HG03025 (cell line): ENCODE measurements at regions not wholly inside any gene's neighbourhood (a gene's known extent, or its start where the extent isn't known, plus 50 kb on each side); places are given as distances from the start of the nearest gene placed in this dataset.

Experiments
- ATAC-seq: cut with Tn5 transposase; IDR thresholded peaks from one replicate; pipeline ENCODE4 v1.9.1; 2021; ENCODE audit warnings: mild to moderate bottlenecking, moderate library complexity; ENCODE audit not compliant: unreplicated experiment, low FRiP score

DNA sequence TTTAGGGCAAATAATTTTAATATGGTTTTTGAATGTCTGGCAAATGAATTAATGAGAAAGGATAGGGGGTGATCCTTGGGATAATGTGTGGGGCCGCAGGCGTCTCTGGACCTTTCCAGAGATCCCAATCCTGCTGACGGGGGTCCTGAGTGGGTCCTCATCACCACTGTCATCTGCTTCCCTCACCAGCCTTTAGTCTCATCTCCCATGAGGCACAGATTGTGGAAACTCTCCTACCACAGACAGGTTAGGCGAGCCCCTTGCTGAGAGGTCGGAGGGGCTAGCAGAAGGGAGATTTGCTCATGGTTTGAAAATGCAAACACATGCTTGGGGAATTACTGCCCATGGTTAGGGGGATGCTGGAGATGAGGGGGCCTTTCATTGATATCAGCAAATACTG is 484.6 kb downstream of the RPS24 start:
- no peak for ATAC-seq

- no peak for ATAC-seq
Measured at GRCh38 chr10:78520737-78521430, 487.2 kb downstream of the RPS24 start.

- no peak for ATAC-seq
Measured at GRCh38 chr10:78523453-78523852, 489.8 kb downstream of the RPS24 start.

DNA sequence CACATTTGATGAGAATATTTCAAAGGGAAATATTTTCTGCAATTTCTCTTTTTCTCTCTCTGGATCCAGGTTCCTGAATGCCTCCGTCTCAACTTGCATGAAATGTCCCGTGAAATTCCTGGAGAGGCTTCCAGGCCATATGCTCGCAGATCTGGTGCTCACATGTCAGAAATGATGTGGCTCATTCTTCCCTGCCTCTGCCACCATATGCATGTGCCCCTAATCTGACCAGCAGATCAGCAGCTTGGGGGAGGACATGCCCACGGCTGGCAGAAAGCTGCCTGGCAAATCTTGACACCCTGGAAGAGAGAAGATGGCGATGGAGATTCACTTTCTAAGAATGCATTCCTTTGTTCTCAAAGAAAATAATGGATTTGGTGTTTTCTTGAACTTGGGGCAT is 490.7 kb downstream of the RPS24 start:
- no peak for ATAC-seq

- ATAC-seq: no peak
Measured at GRCh38 chr10:78524941-78525340, 491.3 kb downstream of the RPS24 start.

- no peak for ATAC-seq
Measured at GRCh38 chr10:78526347-78526746, 492.7 kb downstream of the RPS24 start.

DNA sequence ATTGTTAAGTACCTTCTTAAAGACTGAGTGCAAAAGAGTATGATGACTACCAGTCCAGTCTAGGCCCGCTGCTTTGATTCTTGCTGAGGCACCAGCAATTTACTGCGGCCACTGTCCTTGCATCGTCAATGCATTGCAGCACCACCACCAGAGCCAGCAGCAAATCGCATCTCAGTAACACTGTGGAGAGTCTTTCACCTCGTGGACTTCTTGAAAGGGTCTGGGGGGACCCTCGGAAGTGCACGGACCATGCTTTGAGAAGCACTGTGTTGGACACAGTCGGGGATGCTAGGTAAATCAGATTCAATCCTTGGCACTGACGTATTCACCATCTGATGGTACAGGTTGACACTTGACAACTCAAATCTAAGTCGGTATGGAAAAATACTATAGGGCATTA is 493.6 kb downstream of the RPS24 start:
- ATAC-seq: no peak

- ATAC-seq: no peak
Measured at GRCh38 chr10:78528749-78529204, 495.1 kb downstream of the RPS24 start.

GRCh38 chr10:78529262-78529661 is 495.6 kb downstream of the RPS24 start:
- ATAC-seq: no peak

DNA sequence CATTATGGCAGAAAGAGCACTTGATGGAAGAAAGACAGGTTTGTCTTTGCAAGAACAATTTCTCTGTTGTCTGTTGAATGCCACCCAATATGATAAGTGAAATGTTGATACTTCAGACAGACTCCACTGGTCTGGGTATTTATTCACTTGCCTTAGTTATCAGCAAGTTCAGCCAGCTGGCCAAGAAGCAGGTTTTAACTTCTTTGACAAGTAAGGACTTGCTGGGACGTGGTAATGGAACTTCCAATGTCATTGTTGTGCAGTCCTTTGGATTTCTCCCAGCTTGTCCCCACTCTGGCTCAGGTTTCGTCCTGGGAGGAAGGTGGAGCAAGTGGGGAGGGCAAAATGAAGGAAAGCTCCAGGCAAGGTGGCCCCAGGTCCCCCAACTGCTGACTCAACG is 497.4 kb downstream of the RPS24 start:
- no peak for ATAC-seq

- ATAC-seq: no peak
Measured at GRCh38 chr10:78532480-78533042, 498.9 kb downstream of the RPS24 start.

DNA sequence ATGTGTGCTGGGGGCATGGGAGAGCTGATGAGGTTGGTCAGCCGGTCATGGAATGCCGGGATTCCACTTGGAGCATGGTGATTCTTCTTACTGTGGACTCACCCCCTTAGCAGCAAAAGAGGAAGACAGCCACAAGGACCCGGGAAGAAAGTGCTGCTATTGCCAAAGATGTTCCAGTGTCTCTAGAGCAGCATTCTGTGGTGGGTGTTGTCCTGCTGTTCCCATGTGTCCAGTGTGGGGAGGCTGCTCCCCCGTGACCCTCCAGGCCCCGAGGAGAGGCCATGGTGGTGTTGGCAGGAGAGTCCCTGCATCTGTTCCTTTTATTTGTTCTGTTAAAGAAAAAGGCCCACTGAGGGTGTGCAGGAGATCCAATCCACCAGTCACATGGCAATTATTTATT is 499.4 kb downstream of the RPS24 start:
- ATAC-seq: no peak

DNA sequence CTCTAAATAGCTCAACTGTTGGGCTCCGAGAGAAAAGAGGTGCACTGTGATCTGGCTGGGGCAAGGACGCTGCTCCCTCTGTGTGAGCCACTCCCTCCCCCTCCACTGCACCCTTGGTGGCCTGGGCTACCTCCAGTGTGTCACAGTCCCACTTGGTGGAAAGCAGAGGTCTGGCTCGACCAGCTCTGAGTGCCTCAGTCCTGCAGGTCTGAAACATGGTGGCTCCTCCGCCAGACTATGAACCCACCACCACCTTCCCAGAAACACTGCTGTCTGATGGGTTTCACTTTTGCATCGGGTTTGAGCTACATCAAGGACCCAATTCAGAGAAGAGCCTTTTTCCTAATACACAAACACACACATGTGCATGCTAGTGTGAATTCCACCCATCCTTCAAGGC is 500.1 kb downstream of the RPS24 start:
- ATAC-seq: no peak

- no peak for ATAC-seq
Measured at GRCh38 chr10:78535716-78536218, 502.1 kb downstream of the RPS24 start.

- ATAC-seq: no peak
Measured at GRCh38 chr10:78537018-78537417, 503.4 kb downstream of the RPS24 start.

DNA sequence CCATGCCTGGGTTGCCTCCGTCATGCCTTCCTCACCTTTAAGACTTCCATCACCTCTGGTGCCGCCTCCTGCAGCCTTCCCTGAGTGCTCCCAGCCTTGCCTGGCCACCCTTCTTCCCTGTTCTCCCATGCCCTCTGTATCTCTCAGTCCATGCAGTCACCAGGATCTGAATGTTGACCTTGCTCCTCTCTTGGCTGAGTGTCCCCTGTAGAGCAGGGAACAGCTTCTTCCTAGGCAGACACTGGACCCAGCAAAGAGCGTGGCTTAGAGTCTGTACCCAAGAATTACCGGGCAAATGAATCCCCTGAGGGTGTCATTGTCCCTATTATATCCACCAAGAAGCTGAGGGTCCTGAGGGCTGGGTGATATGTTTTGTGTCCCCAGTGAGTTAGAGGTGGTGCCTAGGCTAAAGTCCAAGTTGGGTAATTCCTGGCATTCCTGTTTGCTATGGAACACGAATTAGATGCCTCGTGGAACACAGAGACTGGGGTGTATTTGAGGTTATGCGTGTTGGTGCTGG is 505.6 kb downstream of the RPS24 start:
- no peak for ATAC-seq

GRCh38 chr10:78540355-78541076 is 506.9 kb downstream of the RPS24 start:
- no peak for ATAC-seq

DNA sequence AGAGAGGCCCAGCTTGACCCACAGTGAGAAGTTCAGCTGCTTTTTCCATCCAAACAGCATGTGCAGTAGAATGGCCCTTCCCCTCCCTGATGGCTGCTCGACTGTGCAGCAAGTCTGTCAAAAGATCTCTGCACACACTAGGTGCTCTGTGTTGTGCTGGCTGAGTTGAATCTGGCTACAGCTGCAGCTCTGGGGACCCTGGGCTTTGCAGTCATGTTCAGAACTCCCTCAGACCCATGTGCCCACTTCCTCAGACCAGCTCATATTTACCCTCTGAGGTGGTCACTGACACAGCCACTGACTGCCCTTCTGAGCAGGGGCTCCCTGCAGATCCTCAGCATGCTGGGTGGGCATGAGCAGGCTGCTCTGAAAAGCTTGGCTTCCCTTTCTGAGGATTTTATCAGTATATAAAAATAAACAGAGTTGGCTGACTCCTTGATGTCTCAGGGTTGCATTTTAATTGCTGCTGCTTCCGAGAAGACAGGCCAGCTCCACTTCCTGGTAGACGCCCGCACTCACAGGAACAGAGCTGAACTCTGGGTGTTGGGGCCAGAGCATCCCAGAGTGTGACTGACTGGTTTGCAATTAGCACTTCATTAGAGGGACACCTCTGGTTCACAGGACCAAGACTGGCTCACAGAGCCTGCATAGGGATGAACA is 507.9 kb downstream of the RPS24 start:
- no peak for ATAC-seq

DNA sequence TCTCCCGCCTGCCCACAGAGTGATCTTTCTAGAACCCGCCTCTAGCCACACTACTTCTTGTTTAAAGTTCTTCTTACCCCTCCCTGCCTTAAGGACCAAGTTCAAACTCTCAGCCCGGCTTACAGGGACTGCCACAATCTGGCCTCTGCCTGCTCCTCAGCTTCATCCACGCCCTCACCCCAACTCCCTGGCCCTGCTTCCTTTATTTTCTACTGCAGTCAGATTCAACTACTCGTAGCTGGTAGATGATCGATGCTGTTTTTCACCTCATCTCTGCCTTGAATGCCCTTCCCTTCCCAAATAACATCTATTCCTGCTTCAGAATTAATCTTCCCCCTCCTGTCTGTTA is 508.5 kb downstream of the RPS24 start:
- no peak for ATAC-seq

DNA sequence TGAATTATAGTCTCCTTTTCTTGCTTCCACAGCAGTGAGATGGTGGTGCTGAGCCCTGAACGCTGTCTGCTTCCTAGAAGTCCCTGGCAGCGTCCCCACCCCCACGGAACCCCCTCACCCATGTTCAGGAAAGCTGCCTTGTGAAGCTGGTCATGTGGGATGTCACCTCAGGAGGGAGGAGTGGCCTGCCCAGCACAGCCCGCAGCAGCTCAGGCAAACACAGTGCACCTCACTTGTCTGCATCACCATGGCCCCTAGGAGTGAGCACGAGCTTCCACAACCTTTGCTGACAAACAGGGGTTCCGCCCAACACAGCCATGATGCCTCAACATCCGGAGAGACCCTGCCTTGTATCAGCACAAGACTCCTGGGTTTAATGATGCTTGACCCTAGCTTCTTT is 508.9 kb downstream of the RPS24 start:
- ATAC-seq: no peak
